AG10803 (cell line): ENCODE measurements at regions not wholly inside any gene's neighbourhood (a gene's known extent, or its start where the extent isn't known, plus 50 kb on each side); places are given as distances from the start of the nearest gene placed in this dataset.

Experiments used
- DNase-seq: peaks from one replicate; pipeline ENCODE4 v3.0.0; 2010; ENCODE audit warnings: low read depth
- H3K4me3 ChIP-seq: 2 replicates; pipeline ENCODE4 v1.5.1; 2011; ENCODE audit warnings: mild to moderate bottlenecking, low read length, control low read depth
- CTCF ChIP-seq: conservative IDR thresholded peaks from 2 replicates; pipeline ENCODE4 v1.5.1; 2011; ENCODE audit warnings: mild to moderate bottlenecking, low read length, control low read depth, inconsistent platforms

GRCh38 chr12:17810399-17810798 is 279.6 kb downstream of the RERGL start:
- no peak for TF ChIP-seq CTCF
- H3K4me3 ChIP-seq: no peak overlapping the region
- DNase-seq: no peak

- no peak overlapping the region for H3K4me3 ChIP-seq
- DNase-seq: no peak
- no peak for TF ChIP-seq CTCF
These were observed 280.8 kb downstream of the RERGL start for GRCh38 chr12:17809206-17809605.

GRCh38 chr12:17802657-17803641 is 287.0 kb downstream of the RERGL start:
- DNase-seq: no peak
- TF ChIP-seq CTCF: no peak
- no peak overlapping the region for H3K4me3 ChIP-seq

- TF ChIP-seq CTCF: no peak
- H3K4me3 ChIP-seq: no peak overlapping the region
- no peak for DNase-seq
These were observed 296.1 kb downstream of the RERGL start for GRCh38 chr12:17793854-17794253.

- no peak overlapping the region for H3K4me3 ChIP-seq
- no peak for TF ChIP-seq CTCF
- no peak for DNase-seq
These were observed 311.8 kb downstream of the RERGL start for GRCh38 chr12:17778242-17778641.

- DNase-seq: no peak
- TF ChIP-seq CTCF: no peak
- no peak overlapping the region for H3K4me3 ChIP-seq
These were observed 326.6 kb downstream of the RERGL start for GRCh38 chr12:17763366-17763765.

GRCh38 chr12:17759982-17760381 is 330.0 kb downstream of the RERGL start:
- H3K4me3 ChIP-seq: no peak overlapping the region
- DNase-seq: no peak
- TF ChIP-seq CTCF: no peak
